ENCODE measurements at regions not wholly inside any gene's neighbourhood (a gene's known extent, or its start where the extent isn't known, plus 50 kb on each side); places are given as distances from the start of the nearest gene placed in this dataset.

GRCh38 chr17:14933676-14934075, 331.4 kb downstream of the PMP22 start:
- DNase-seq (ENCODE audit: low spot score) = no peak
- WGBS (ENCODE audit: low lambda C conversion rate, missing lambda C conversion rate) = 76% methylated on average over 4 of the region's 4 CpGs

GRCh38 chr17:14926526-14927122, 338.5 kb downstream of the PMP22 start:
- WGBS (ENCODE audit: low lambda C conversion rate, missing lambda C conversion rate) = 14% methylated on average over 7 of the region's 7 CpGs
- Histone ChIP-seq H3K4me3 (no peak overlapping the region), H3K79me2 (no peaks in the 10 kb centered on the region), H3K36me3 (replicated peaks; ENCODE audit: insufficient read depth, low read depth) (no peaks in the 10 kb centered on the region), H4K20me1 (ENCODE audit: insufficient read depth, poor library complexity, severe bottlenecking) (no peaks in the 10 kb centered on the region), H3K27me3 (peaks cover 2% of the 10 kb centered on the region), H2AFZ (no peak overlapping the region), H3K27ac (no peak overlapping the region), H3K4me1 (ENCODE audit: insufficient read depth) (no peaks in the 10 kb centered on the region), H3K4me2 (no peak overlapping the region), H3K9me3 (ENCODE audit: low read depth) (peaks cover 3% of the 10 kb centered on the region), H3K9me2 (replicated peaks; ENCODE audit: insufficient read depth) (no peaks in the 10 kb centered on the region)
- peak; percentile 90 for TF ChIP-seq CTCF (IDR thresholded peaks at IDR 0.05; ENCODE audit: poor library complexity)
- no peak for TF ChIP-seq EZH2phosphoT487 (IDR thresholded peaks at IDR 0.05; ENCODE audit: low read depth, severe bottlenecking, unreplicated experiment)
- peak; percentile 85 for DNase-seq (ENCODE audit: low spot score)

More at GRCh38 chr17:14933676-14934075, 331.4 kb downstream of the PMP22 start:
- Histone ChIP-seq H3K4me3 (no peak overlapping the region), H3K9me2 (replicated peaks; ENCODE audit: insufficient read depth) (no peaks in the 10 kb centered on the region), H3K79me2 (no peaks in the 10 kb centered on the region), H3K27ac (no peak overlapping the region), H3K36me3 (replicated peaks; ENCODE audit: insufficient read depth, low read depth) (no peaks in the 10 kb centered on the region), H3K9me3 (ENCODE audit: low read depth) (no peaks in the 10 kb centered on the region), H4K20me1 (ENCODE audit: insufficient read depth, poor library complexity, severe bottlenecking) (no peaks in the 10 kb centered on the region), H2AFZ (no peak overlapping the region), H3K27me3 (peaks cover 2% of the 10 kb centered on the region), H3K4me1 (ENCODE audit: insufficient read depth) (no peaks in the 10 kb centered on the region), H3K4me2 (no peak overlapping the region)
- TF ChIP-seq EZH2 (IDR thresholded peaks at IDR 0.05; ENCODE audit: borderline replicate concordance) (no peak), EZH2phosphoT487 (IDR thresholded peaks at IDR 0.05; ENCODE audit: low read depth, severe bottlenecking, unreplicated experiment) (no peak), CTCF (IDR thresholded peaks at IDR 0.05; ENCODE audit: poor library complexity) (no peak)

DNA sequence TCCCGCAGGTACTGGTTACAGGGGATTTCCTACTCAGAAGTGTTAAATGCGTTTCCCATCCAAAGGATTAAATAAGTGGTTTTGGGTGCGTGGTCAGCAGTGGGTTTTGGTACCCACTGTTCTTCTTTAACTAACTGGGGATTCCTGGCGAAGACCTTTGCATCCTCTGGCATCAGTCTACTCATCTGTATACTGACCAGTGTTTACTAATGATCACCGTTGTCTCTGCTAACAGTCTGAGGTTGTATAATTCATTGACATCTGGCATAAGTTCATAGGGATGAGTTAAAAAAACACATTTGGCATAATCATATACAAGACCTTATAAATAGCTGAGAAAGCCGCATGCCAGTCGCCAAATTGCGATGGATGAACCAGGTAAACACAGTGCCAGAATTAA, 339.1 kb downstream of the PMP22 start:
- H3K4me1 ChIP-seq (ENCODE audit: insufficient read depth) = no peaks in the 10 kb centered on the region
- no peak overlapping the region for H3K27ac ChIP-seq
- no peak overlapping the region for H3K4me2 ChIP-seq
- peaks cover 3% of the 10 kb centered on the region for H3K9me3 ChIP-seq (ENCODE audit: low read depth)
- no peaks in the 10 kb centered on the region for H3K9me2 ChIP-seq (replicated peaks; ENCODE audit: insufficient read depth)
- no peak for TF ChIP-seq EZH2 (IDR thresholded peaks at IDR 0.05; ENCODE audit: borderline replicate concordance)
- TF ChIP-seq EZH2phosphoT487 (IDR thresholded peaks at IDR 0.05; ENCODE audit: low read depth, severe bottlenecking, unreplicated experiment) = no peak
- TF ChIP-seq CTCF (IDR thresholded peaks at IDR 0.05; ENCODE audit: poor library complexity) = no peak
- WGBS (ENCODE audit: low lambda C conversion rate, missing lambda C conversion rate) = 71% methylated on average over 8 of the region's 8 CpGs
- no peaks in the 10 kb centered on the region for H3K79me2 ChIP-seq
- H2AFZ ChIP-seq = no peak overlapping the region
- no peaks in the 10 kb centered on the region for H4K20me1 ChIP-seq (ENCODE audit: insufficient read depth, poor library complexity, severe bottlenecking)
- peaks cover 2% of the 10 kb centered on the region for H3K27me3 ChIP-seq
- no peaks in the 10 kb centered on the region for H3K36me3 ChIP-seq (replicated peaks; ENCODE audit: insufficient read depth, low read depth)
- no peak for DNase-seq (ENCODE audit: low spot score)
- H3K4me3 ChIP-seq = no peak overlapping the region

All from hepatocyte (in vitro differentiated cells).